GM23248 (cell line): ENCODE measurements at regions not wholly inside any gene's neighbourhood (a gene's known extent, or its start where the extent isn't known, plus 50 kb on each side); places are given as distances from the start of the nearest gene placed in this dataset.
"Not testable (repeated sequence)": the region's sequence is repeated elsewhere in the genome, so short reads cannot be mapped to it uniquely, and the experiment has no call there.

Source experiments
- DNase-seq: peaks from one replicate; pipeline ENCODE4 v3.0.0-alpha.2; 2015
- H2AFZ ChIP-seq: fragments of 200-600 bp; sonication (generic); 2 replicates; pipeline ENCODE4 v1.6.1; 2016; ENCODE audit warnings: antibody characterized with exemption
- H3F3A ChIP-seq: fragments of 200-600 bp; sonication (generic); 2 replicates; pipeline ENCODE4 v1.6.1; 2016; ENCODE audit warnings: mild to moderate bottlenecking, antibody characterized with exemption, mixed run types; ENCODE audit not compliant: insufficient read depth
- H3K27ac ChIP-seq: fragments of 200-600 bp; sonication (generic); 2 replicates; pipeline ENCODE4 v1.5.1; 2016; ENCODE audit warnings: mild to moderate bottlenecking
- H3K27me3 ChIP-seq: fragments of 200-600 bp; sonication (generic); replicated peaks from 2 replicates; pipeline ENCODE4 v1.6.1; 2016; ENCODE audit warnings: mild to moderate bottlenecking; ENCODE audit not compliant: insufficient read depth
- H3K36me3 ChIP-seq: fragments of 200-600 bp; sonication (generic); 2 replicates; pipeline ENCODE4 v1.6.1; 2016; ENCODE audit warnings: low read depth, mild to moderate bottlenecking
- H3K4me1 ChIP-seq: fragments of 200-600 bp; sonication (generic); 2 replicates; pipeline ENCODE4 v1.6.1; 2016; ENCODE audit warnings: mild to moderate bottlenecking; ENCODE audit not compliant: insufficient read depth
- H3K4me2 ChIP-seq: fragments of 200-600 bp; sonication (generic); one replicate; pipeline ENCODE4 v1.6.1; 2016; ENCODE audit warnings: mild to moderate bottlenecking; ENCODE audit not compliant: unreplicated experiment
- H3K4me3 ChIP-seq: fragments of 200-600 bp; sonication (generic); 2 replicates; pipeline ENCODE4 v1.5.1; 2016; ENCODE audit warnings: mild to moderate bottlenecking
- H3K79me2 ChIP-seq: fragments of 200-600 bp; sonication (generic); 2 replicates; pipeline ENCODE4 v1.6.1; 2016; ENCODE audit warnings: mild to moderate bottlenecking; ENCODE audit not compliant: insufficient read depth
- H3K9ac ChIP-seq: fragments of 200-600 bp; sonication (generic); 2 replicates; pipeline ENCODE4 v1.6.1; 2016; ENCODE audit warnings: mild to moderate bottlenecking
- H3K9me2 ChIP-seq: fragments of 200-600 bp; sonication (generic); 2 replicates; pipeline ENCODE4 v1.6.1; 2016; ENCODE audit warnings: mixed run types, mild to moderate bottlenecking, moderate library complexity; ENCODE audit not compliant: insufficient read depth
- H3K9me3 ChIP-seq: fragments of 200-600 bp; sonication (generic); one replicate; pipeline ENCODE4 v1.6.1; 2017; ENCODE audit warnings: low read depth
- H4K20me1 ChIP-seq: fragments of 200-600 bp; sonication (generic); 2 replicates; pipeline ENCODE4 v1.6.0; 2016; ENCODE audit not compliant: insufficient read depth
- EZH2 ChIP-seq: fragments of 200-600 bp; sonication (generic); IDR thresholded peaks from 2 replicates; pipeline ENCODE4 v1.6.1; 2018; ENCODE audit warnings: antibody characterized with exemption, mild to moderate bottlenecking; ENCODE audit not compliant: insufficient read depth, poor library complexity, severe bottlenecking
- EZH2phosphoT487 ChIP-seq: fragments of 200-600 bp; sonication (generic); IDR thresholded peaks from 2 replicates; pipeline ENCODE4 v1.6.1; 2018; ENCODE audit warnings: antibody characterized with exemption, moderate library complexity, mild to moderate bottlenecking, low read depth; ENCODE audit not compliant: insufficient read depth
- WGBS, 2 experiments: methylation state at CpG; one replicate each; pipeline ENCODE4 v1.1.6; 2015 to 2017; ENCODE audit warnings: low lambda C conversion rate in 2 of 2, low coverage in 1 of 2; ENCODE audit errors: missing lambda C conversion rate in 2 of 2; 5-methylcytosine and 5-hydroxymethylcytosine counted together
- in situ Hi-C: fragments of 300-500 bp; cut with MboI; formaldehyde crosslinking; loops from 2 replicates; pipeline ENCODE4 v1.15.0; 2020

DNA sequence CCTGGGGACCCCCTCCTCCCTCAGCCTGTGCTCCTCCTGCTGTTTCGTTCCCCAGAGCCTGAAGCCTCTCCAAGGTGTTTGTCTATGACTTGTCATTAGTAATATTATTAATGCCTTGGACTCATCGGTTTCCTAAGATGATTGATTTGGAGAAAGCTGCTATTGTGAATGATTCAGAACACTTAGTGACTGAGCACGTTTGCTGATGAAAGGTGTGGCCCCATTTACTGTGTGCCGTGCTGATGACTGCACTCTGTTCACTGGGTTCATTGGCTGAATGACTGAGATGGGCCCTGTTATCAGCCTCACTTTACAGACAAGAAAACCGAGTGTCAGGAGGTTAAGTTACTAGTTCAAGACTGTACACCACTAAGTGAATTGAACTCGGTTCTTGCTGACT is 111.4 kb downstream of the SPP2 start:
- Histone ChIP-seq H3K79me2 (no peaks in the 10 kb centered on the region), H2AFZ (no peak overlapping the region), H3K4me3 (no peak overlapping the region), H4K20me1 (no peaks in the 10 kb centered on the region), H3K9me3 (no peaks in the 10 kb centered on the region), H3F3A (no peaks in the 10 kb centered on the region), H3K9ac (no peak overlapping the region), H3K4me1 (no peaks in the 10 kb centered on the region), H3K27me3 (0 out of 2 replicates have a peak, but pooled peaks cover 4% of the 10 kb centered on the region), H3K4me2 (no peak overlapping the region), H3K9me2 (no peaks in the 10 kb centered on the region), H3K36me3 (no peaks in the 10 kb centered on the region), H3K27ac (no peak overlapping the region)
- DNase-seq = no peak
- in situ Hi-C loops = no loop called here
- TF ChIP-seq EZH2 = no peak
- TF ChIP-seq EZH2phosphoT487 = no peak
- WGBS, 2 experiments = 84 to 86% methylated on average over 6 of the region's 6 CpGs

DNA sequence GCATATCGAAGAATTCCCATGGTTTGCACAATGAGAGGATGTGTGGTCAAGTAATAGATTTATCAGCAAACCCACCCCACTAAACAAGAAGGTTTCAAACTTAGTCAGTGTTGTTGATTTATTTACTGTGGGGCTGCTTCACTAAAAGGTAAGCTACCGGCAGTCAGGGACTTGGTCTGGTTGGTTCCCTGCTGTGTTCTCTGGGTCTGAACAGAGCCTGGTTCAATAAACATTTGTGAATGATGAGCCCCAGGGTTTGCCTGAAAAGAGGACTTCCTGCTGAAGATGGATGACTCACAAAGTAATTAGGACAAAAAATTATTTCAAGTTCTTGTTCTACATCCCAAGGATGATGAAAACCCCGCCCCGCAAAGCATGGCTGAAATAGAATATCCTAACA is 108.3 kb downstream of the SPP2 start:
- Histone ChIP-seq H4K20me1 (no peaks in the 10 kb centered on the region), H3K79me2 (no peaks in the 10 kb centered on the region), H3K4me1 (no peaks in the 10 kb centered on the region), H3F3A (no peaks in the 10 kb centered on the region), H3K27me3 (0 out of 2 replicates have a peak, but pooled peaks cover 4% of the 10 kb centered on the region), H3K27ac (no peak overlapping the region), H2AFZ (no peak overlapping the region), H3K9me2 (no peaks in the 10 kb centered on the region), H3K9me3 (no peaks in the 10 kb centered on the region), H3K4me2 (no peak overlapping the region), H3K4me3 (no peak overlapping the region), H3K36me3 (no peaks in the 10 kb centered on the region), H3K9ac (no peak overlapping the region)
- TF ChIP-seq EZH2 = no peak
- no peak for TF ChIP-seq EZH2phosphoT487
- WGBS, 2 experiments = 79 to 92% methylated on average over 4 of the region's 4 CpGs
- peak; percentile 10 for DNase-seq
- in situ Hi-C loops = no loop called here

DNA sequence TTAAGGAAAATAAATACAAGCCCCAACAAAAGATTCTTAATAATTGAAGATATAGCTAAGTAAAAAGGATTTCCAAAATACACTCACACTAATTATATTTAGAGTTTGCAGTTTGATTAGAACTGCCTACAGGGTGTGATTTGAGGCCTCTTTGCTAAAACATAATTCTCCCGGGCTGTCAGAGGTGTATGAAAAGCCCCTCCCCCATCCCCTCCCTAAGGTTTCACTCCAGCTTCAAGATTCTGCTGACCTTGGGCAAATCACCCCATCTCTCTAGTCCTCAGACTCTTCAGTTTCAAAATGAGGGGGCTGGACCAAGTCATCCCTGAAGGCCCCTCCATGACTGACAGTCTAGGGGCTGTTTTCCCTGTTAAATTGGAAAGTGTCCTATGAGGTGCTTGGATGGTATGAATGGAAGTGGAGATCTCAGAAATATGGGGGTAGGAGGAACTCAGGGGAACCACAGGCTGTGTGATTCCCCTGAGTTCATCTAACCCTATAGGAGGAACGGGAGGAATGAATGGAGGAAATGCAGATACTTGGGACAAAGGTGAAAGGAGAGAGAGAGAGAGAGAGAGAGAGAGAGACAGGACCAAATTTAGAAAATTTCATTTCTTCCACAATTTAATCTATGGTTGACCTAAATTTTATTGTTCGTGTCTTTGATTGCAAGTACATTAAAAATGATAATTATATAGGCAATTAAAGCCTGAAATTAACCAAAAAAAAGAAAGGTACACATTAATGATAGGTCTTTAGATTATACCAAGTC is 107.5 kb downstream of the SPP2 start:
- TF ChIP-seq EZH2phosphoT487 (no peak), EZH2 (no peak)

DNA sequence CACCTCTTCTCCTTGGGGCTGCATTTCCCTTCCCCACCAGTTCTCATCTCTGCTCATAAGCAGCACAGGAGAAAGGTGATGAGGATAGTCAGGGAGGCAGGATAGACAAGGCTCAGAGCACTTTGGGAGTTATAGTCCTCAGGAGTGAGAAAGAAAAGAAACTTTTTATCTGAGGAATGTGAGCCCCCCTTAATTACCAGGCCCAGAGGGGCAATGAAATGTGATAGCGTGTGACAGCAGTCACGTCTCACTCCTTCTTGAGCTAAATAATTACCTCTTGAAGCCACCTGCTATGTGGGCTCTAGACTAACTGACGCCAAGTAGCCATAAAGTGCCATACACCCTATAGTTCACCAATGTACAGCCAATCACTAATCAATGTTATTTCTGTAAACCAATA is 105.8 kb downstream of the SPP2 start:
- DNase-seq = no peak
- H3F3A ChIP-seq = no peaks in the 10 kb centered on the region
- in situ Hi-C loops = no loop called here

More for the DNA sequence above, 107.5 kb downstream of the SPP2 start:
- no peaks in the 10 kb centered on the region for H3K4me1 ChIP-seq
- no peaks in the 10 kb centered on the region for H3F3A ChIP-seq
- no peaks in the 10 kb centered on the region for H3K79me2 ChIP-seq
- no peaks in the 10 kb centered on the region for H3K9me3 ChIP-seq
- H3K9me2 ChIP-seq = no peaks in the 10 kb centered on the region
- in situ Hi-C loops = no loop called here
- H3K4me3 ChIP-seq = no peak overlapping the region
- WGBS, 2 experiments = 83 to 94% methylated on average over 3 of the region's 3 CpGs
- no peak overlapping the region for H3K4me2 ChIP-seq
- H4K20me1 ChIP-seq = no peaks in the 10 kb centered on the region
- H3K36me3 ChIP-seq = no peaks in the 10 kb centered on the region
- no peak overlapping the region for H2AFZ ChIP-seq
- H3K27ac ChIP-seq = no peak overlapping the region
- 0 out of 2 replicates have a peak, but pooled peaks cover 4% of the 10 kb centered on the region for H3K27me3 ChIP-seq
- DNase-seq = no peak
- no peak overlapping the region for H3K9ac ChIP-seq

DNA sequence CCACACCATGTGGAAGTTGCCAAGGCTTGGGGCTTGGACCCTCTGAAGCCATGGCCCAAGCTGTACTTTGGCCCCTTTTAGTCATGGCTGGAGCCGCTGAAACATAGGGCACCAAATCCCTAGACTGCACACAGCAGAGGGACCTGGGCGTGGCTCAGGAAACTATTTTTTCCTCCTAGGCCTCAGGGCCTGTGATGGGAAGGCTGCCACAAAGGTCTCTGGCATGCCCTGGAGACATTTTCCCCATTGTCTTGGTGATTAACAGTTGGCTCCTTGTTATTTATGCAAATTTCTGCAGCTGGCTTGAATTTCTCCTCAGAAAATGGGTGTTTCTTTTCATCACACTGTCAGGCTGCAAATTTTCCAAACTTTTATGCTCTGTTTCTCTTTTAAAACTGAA is 102.3 kb downstream of the SPP2 start:
- H3K9me3 ChIP-seq, H3K4me2 ChIP-seq, H3K79me2 ChIP-seq, H3K27ac ChIP-seq, H3K27me3 ChIP-seq, H3K36me3 ChIP-seq, H3K4me1 ChIP-seq, H3F3A ChIP-seq, H2AFZ ChIP-seq, in situ Hi-C loops, H3K4me3 ChIP-seq, H3K9me2 ChIP-seq, DNase-seq, H4K20me1 ChIP-seq, H3K9ac ChIP-seq: not testable (repeated sequence)
- WGBS, 2 experiments = 92 to 97% methylated on average over 2 of the region's 2 CpGs

More for the DNA sequence above, 105.8 kb downstream of the SPP2 start:
- no peak overlapping the region for H3K27ac ChIP-seq
- H3K4me1 ChIP-seq = no peaks in the 10 kb centered on the region
- 75 to 80% methylated on average over 3 of the region's 3 CpGs for WGBS, 2 experiments
- H3K9me2 ChIP-seq = no peaks in the 10 kb centered on the region
- no peak for TF ChIP-seq EZH2
- TF ChIP-seq EZH2phosphoT487 = no peak
- no peaks in the 10 kb centered on the region for H3K36me3 ChIP-seq
- no peak overlapping the region for H2AFZ ChIP-seq
- H3K9me3 ChIP-seq = no peaks in the 10 kb centered on the region
- H3K27me3 ChIP-seq = no peaks in the 10 kb centered on the region
- no peak overlapping the region for H3K4me3 ChIP-seq
- no peaks in the 10 kb centered on the region for H4K20me1 ChIP-seq
- H3K4me2 ChIP-seq = no peak overlapping the region
- no peak overlapping the region for H3K9ac ChIP-seq
- H3K79me2 ChIP-seq = no peaks in the 10 kb centered on the region
